Mucosa of rectum (tissue), 2 donors: ENCODE measurements at regions not wholly inside any gene's neighbourhood (a gene's known extent, or its start where the extent isn't known, plus 50 kb on each side); places are given as distances from the start of the nearest gene placed in this dataset.

Experiments
- H3K27ac ChIP-seq, 2 donors: one replicate each; pipeline ENCODE4 v1.7.0; 2013; ENCODE audit warnings: inconsistent platforms in 2 of 2, low read depth in 2 of 2, low read length in 2 of 2
- H3K27me3 ChIP-seq, 2 donors: one replicate each; pipeline ENCODE4 v1.7.0; 2013; ENCODE audit warnings: low read length in 2 of 2; ENCODE audit not compliant: control insufficient read depth in 2 of 2, insufficient read depth in 2 of 2
- H3K36me3 ChIP-seq, 2 donors: one replicate each; pipeline ENCODE4 v1.7.0; 2013; ENCODE audit warnings: low read length in 2 of 2; ENCODE audit not compliant: control insufficient read depth in 2 of 2, insufficient read depth in 2 of 2
- H3K4me1 ChIP-seq, 2 donors: one replicate each; pipeline ENCODE4 v1.7.0; 2013; ENCODE audit warnings: low read length in 2 of 2, mild to moderate bottlenecking in 1 of 2; ENCODE audit not compliant: control insufficient read depth in 2 of 2, insufficient read depth in 2 of 2
- H3K4me3 ChIP-seq, 2 donors: one replicate each; pipeline ENCODE4 v1.7.0; 2013; ENCODE audit warnings: low read length in 2 of 2
- H3K9ac ChIP-seq, 2 donors: one replicate each; pipeline ENCODE4 v1.7.0; 2013; ENCODE audit warnings: low read length in 2 of 2, low read depth in 1 of 2, mild to moderate bottlenecking in 1 of 2
- H3K9me3 ChIP-seq, 2 donors: one replicate each; pipeline ENCODE4 v1.7.0; 2013; ENCODE audit warnings: low read length in 2 of 2; ENCODE audit not compliant: control insufficient read depth in 2 of 2
- donor health status: healthy.
- donor health status: Normal muscosa, but diverticular disease.

- Histone ChIP-seq H3K9ac (peak overlapping the region; percentile 87 to 96), H3K27me3 (no peaks in the 10 kb centered on the region), H3K36me3 (no peaks in the 10 kb centered on the region), H3K4me1 (peaks cover 11 to 17% of the 10 kb centered on the region in 2 donors), H3K27ac (peak overlapping the region; percentile 98 to 100), H3K9me3 (no peaks in the 10 kb centered on the region), H3K4me3 (peak overlapping the region; percentile 78 to 84)
Observed at GRCh38 chr13:33543631-33544265, 258.2 kb upstream of the STARD13 start.

GRCh38 chr13:33544308-33544707, 258.8 kb upstream of the STARD13 start:
- Histone ChIP-seq H3K4me1 (peaks cover 11 to 17% of the 10 kb centered on the region in 2 donors), H3K9me3 (no peaks in the 10 kb centered on the region), H3K9ac (peak overlapping the region in 1 of 2 donors; percentile 87), H3K27me3 (no peaks in the 10 kb centered on the region), H3K36me3 (no peaks in the 10 kb centered on the region), H3K27ac (peak overlapping the region; percentile 98 to 100), H3K4me3 (no peak overlapping the region)

DNA sequence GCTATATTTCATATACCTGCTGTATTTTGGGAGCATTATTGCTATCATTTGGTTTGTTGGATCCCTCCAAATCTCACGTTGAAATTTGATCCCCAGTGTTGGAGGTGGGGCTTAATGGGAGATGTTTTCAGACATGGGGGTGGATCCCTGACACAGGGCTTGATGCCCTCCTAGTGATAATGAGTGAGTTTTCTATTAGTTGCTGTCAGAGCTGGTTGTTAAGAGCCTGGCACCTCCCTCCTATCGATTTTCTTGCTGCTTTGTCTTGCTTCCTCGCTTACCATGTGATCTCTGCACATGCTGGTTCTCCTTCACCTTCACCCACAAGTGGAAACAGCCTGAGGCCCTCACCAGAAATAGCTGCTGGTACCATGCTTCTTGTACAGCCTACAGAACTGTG, 259.9 kb upstream of the STARD13 start:
- Histone ChIP-seq H3K4me3 (no peak overlapping the region), H3K4me1 (peaks cover 11 to 17% of the 10 kb centered on the region in 2 donors), H3K9ac (no peak overlapping the region), H3K36me3 (no peaks in the 10 kb centered on the region), H3K9me3 (no peaks in the 10 kb centered on the region), H3K27ac (no peak overlapping the region), H3K27me3 (no peaks in the 10 kb centered on the region)

- no peaks in the 10 kb centered on the region for H3K27me3 ChIP-seq
- H3K9ac ChIP-seq: no peak overlapping the region
Observed at GRCh38 chr13:33547035-33547434, 261.5 kb upstream of the STARD13 start.

DNA sequence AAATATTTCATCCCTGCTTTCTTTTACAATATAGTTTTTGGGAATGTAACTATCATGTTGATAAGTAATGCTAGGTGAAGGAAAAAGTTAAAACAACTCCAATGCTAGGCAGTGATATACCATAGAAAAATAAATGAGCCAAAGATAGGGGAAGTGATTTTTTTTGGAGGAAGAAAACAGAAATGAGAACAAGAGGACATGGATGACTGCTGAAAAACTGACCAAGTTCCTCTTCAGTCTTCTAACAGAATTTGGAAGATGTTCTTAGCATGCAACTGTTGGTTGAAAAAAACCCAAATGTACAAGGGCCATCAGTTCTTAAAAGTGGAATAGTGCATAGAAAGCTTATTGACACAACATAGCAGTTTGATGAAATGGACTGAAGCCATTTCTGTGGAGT, 262.5 kb upstream of the STARD13 start:
- H3K27ac ChIP-seq: no peak overlapping the region
- no peak overlapping the region for H3K9ac ChIP-seq
- no peak overlapping the region for H3K4me3 ChIP-seq
- H3K27me3 ChIP-seq: no peaks in the 10 kb centered on the region
- peaks cover 11 to 16% of the 10 kb centered on the region in 2 donors for H3K4me1 ChIP-seq
- H3K36me3 ChIP-seq: no peaks in the 10 kb centered on the region
- no peaks in the 10 kb centered on the region for H3K9me3 ChIP-seq

More at GRCh38 chr13:33547035-33547434, 261.5 kb upstream of the STARD13 start:
- no peaks in the 10 kb centered on the region for H3K9me3 ChIP-seq
- H3K27ac ChIP-seq: no peak overlapping the region
- H3K4me1 ChIP-seq: peaks cover 11 to 17% of the 10 kb centered on the region in 2 donors
- H3K4me3 ChIP-seq: no peak overlapping the region
- no peaks in the 10 kb centered on the region for H3K36me3 ChIP-seq

GRCh38 chr13:33550276-33550675, 264.7 kb upstream of the STARD13 start:
- no peak overlapping the region for H3K9ac ChIP-seq
- no peaks in the 10 kb centered on the region for H3K36me3 ChIP-seq
- no peaks in the 10 kb centered on the region for H3K9me3 ChIP-seq
- no peaks in the 10 kb centered on the region for H3K4me1 ChIP-seq
- H3K27ac ChIP-seq: no peak overlapping the region
- no peak overlapping the region for H3K4me3 ChIP-seq
- H3K27me3 ChIP-seq: no peaks in the 10 kb centered on the region

DNA sequence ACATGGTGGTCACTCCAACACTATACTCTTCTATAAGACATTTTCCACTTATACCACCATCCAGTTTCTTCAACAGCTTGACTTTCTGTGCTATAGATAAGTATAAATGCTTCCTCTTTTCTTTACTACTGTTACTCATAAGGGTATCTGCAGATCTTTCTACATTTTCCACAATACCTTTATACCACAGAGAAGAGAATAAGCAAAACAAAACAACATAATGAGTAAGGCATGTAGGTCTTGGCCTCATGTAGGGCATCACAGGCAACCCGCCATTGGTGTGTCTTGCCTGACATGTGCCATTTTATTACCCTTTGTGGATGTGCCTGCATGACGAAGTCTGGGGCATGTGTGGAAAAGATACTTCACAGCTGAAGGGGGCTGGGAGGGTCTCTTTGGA, 265.3 kb upstream of the STARD13 start:
- no peaks in the 10 kb centered on the region for H3K27me3 ChIP-seq
- no peaks in the 10 kb centered on the region for H3K4me1 ChIP-seq
- H3K27ac ChIP-seq: no peak overlapping the region
- no peaks in the 10 kb centered on the region for H3K36me3 ChIP-seq
- H3K9ac ChIP-seq: no peak overlapping the region
- no peaks in the 10 kb centered on the region for H3K9me3 ChIP-seq
- no peak overlapping the region for H3K4me3 ChIP-seq

DNA sequence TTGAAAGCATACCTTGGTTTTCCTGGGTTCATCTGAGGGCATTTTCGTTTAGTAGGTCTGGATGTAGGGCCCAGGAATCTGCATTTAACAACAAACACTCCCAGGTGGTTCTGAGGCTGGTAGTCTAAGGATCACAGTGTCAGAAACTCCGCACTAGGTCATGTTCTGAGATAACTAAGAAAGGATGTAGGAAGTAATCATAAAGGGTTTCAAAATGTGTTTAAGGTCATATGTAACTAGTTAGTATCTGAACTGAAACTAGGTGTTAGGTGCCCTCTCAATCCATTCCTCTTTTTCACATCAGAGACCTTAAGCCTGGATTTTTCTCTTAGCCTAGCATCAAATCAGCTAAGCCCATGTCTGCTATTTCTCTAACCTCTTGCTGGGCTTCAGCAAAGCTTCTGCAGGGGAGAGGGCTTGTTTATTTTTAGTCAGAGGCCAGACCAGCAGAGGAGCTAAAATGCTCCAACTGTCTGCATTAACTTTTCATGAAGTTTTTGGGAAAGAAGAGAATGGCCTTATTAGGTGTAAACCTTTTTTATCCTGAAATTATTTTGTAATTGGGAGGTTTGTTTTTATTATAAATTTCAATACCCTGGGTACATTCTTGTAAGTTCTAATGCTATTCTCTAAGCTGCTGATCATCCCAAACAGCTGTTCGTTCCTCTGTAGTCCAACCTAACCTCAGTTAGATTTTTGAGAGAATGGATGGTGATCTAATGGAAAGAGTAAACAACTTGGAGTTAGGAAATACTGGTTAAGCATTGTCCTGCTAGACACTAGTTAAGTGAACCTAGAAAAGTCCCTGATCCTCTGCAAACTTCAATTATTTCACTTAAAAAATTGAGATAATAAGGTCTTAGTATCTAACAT, 262.8 kb upstream of the RFC3 start:
- Histone ChIP-seq H3K36me3 (no peaks in the 10 kb centered on the region), H3K4me1 (no peaks in the 10 kb centered on the region), H3K27me3 (no peaks in the 10 kb centered on the region), H3K27ac (no peak overlapping the region), H3K9ac (no peak overlapping the region), H3K4me3 (no peak overlapping the region), H3K9me3 (no peaks in the 10 kb centered on the region)

DNA sequence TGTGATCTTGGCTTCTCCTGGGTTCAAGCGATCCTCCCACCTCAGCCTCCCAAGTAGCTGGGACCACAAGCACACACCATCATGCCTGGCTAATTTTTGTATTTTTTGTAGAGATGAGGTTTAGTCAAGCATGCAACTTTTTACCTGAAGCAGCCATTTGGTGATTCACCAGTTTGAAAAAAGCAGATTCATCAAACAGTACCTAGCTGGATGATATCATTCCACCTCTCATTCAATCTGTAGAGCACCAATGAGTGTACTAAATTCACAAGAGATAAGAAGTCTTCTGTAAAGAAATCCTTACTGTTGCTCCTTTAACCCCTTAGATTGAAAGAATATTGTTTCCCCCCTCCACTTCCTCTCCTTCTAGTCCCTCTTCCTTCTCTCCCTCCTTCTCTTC, 261.1 kb upstream of the RFC3 start:
- no peaks in the 10 kb centered on the region for H3K36me3 ChIP-seq
- no peak overlapping the region for H3K27ac ChIP-seq
- H3K4me1 ChIP-seq: no peaks in the 10 kb centered on the region
- no peaks in the 10 kb centered on the region for H3K9me3 ChIP-seq
- H3K9ac ChIP-seq: no peak overlapping the region
- H3K4me3 ChIP-seq: no peak overlapping the region
- H3K27me3 ChIP-seq: no peaks in the 10 kb centered on the region

GRCh38 chr13:33560726-33561125, 257.2 kb upstream of the RFC3 start:
- Histone ChIP-seq H3K36me3 (no peaks in the 10 kb centered on the region), H3K4me3 (no peak overlapping the region), H3K27ac (no peak overlapping the region), H3K27me3 (no peaks in the 10 kb centered on the region), H3K9me3 (no peaks in the 10 kb centered on the region), H3K4me1 (no peaks in the 10 kb centered on the region), H3K9ac (no peak overlapping the region)
